ENCODE measurements at regions not wholly inside any gene's neighbourhood (a gene's known extent, or its start where the extent isn't known, plus 50 kb on each side); places are given as distances from the start of the nearest gene placed in this dataset.

- TF ChIP-seq POU2F2 (IDR thresholded peaks at IDR 0.05; ENCODE audit: low read depth, low read length) (no peak), POLR2AphosphoS5 (IDR thresholded peaks at IDR 0.05; ENCODE audit: low read depth, low read length) (no peak), POLR2A (IDR thresholded peaks at IDR 0.05; ENCODE audit: low read depth, low read length) (no peak), SPI1 (IDR thresholded peaks at IDR 0.05; ENCODE audit: low read depth, low read length) (no peak), TAF1 (IDR thresholded peaks at IDR 0.05; ENCODE audit: low read depth, low read length) (no peak)
These were observed 83.7 kb upstream of the SMIM15 start for GRCh38 chr5:61245936-61246335.
